NCI-H2196 (cell line): ENCODE measurements at regions not wholly inside any gene's neighbourhood (a gene's known extent, or its start where the extent isn't known, plus 50 kb on each side); places are given as distances from the start of the nearest gene placed in this dataset.

Source experiments
- DNase-seq: peaks from one replicate; lab custom pipeline; 2025; ENCODE audit not compliant: unreplicated experiment; lab: John Stamatoyannopoulos, UW

DNA sequence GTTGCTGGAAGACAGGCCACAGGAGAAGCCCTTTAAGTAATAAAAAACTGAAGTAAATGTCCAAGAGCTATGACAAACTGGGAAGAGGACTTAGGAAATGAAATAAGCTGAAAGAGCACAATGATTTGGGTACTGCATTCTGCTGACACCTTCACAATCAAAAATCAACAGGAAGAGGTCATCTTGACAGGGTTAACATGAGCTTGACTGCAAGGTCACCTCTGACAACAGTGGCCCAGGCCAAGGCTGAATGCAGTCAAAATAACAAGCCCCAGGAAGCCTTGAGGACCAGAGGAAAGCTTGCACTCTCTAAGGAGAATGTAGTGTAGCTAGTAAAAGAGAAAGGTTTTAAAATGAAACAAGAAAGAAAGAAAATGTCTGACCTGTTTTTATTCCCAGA lies 179.3 kb downstream of the SEC16B start:
- DNase-seq, result no peak

DNA sequence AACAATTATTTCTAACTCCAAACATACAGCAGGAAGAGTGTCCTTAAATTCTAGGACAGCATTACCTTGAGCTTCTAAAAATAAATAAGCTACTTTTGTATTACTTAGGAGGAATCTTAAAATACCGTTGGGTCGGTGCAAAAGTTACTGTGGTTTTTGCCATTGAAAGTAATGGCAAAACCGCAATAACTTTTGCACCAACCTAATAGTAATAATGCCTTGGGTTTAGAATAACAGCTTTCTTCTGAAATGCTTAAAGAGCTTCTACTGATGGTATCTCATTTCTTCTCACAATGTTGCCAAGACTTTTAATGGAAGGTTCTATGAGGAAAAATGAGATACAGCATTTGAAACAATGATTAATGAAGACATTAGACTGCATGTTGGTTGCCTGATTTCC lies 179.9 kb downstream of the SEC16B start:
- DNase-seq, result no peak

DNA sequence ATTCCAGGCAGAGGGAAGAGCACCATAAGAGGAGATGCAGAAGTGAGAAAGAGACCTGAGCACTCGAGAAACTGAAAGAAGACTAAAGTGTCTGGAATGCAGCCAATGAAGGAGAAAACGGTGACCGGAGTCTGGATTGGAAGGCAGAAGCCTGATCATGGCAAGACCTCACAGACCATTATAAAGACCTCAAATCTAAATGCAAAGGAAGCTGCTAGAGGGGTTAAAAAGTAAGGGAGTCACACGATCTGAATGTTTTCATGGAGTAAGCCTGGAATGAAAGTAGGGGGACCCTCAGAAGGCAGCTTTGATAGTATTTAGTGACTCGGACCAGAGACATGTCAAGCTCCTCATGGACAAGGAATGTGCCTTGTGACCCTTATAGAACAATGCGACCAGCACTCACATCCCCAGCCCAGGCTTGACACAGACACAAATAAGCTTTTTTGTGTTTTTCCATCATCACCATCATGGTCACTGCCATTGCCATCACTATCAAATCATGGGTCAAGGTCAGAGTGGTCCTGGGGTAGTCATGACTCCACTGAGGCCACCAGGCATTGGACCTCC lies 183.6 kb downstream of the SEC16B start:
- DNase-seq, result no peak

DNA sequence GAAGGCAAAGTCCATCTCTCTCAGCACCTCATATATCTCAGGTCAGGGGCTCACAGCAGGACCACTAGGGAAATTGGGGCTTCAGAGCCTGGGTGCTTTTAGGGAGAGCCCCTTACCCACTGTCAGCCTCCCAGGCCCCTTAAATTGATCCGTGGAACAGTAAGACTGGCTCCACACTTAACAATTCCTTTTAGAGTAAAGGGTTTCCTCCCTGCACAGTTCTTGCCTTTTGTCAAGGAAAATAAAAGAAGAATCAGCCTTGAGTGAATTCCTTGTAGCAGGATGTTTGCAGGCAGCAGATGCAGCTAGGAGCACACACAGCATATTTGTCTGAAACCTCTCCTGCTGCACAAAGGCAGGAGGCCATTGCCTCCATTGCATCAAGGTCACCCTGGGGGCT lies 184.9 kb downstream of the SEC16B start:
- DNase-seq, result no peak

DNA sequence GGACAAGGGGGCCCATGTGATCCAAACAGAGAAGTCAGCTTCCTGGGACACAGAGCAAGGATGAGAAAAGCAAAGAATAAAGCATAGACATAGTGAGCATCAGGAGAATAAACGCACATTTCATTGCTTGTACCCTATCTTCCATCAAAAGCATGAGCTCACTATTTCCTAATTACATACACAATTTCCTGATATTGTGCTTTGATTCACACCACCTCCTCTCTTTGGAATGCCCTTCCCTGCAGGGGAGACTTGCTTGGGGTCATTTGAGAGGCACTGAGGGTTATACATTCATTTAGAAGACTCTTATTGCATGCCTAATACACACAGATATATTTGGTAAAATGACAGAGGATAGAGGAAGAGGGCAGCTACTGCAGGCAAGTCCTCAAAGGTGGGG lies 185.4 kb downstream of the SEC16B start:
- DNase-seq, result no peak

DNA sequence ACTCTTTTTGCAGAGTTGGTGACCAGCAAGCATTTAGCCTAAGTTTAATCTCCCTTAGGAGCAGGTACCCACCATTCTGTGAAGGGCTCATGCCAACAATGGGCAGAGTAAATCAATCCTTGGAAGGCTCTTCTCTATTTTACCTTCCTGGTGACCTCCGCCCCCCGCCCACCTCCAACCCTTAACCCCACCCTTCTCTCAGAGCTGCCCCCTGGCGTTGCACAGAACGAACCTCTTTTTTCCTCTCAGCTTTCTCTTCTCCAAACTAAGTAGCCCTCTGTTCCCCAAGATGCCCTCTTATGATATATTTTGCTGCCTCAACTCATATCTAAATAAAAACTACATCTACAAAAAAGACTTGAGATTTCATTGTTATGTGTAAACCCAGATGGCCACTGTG lies 186.8 kb downstream of the SEC16B start:
- DNase-seq, result no peak

DNA sequence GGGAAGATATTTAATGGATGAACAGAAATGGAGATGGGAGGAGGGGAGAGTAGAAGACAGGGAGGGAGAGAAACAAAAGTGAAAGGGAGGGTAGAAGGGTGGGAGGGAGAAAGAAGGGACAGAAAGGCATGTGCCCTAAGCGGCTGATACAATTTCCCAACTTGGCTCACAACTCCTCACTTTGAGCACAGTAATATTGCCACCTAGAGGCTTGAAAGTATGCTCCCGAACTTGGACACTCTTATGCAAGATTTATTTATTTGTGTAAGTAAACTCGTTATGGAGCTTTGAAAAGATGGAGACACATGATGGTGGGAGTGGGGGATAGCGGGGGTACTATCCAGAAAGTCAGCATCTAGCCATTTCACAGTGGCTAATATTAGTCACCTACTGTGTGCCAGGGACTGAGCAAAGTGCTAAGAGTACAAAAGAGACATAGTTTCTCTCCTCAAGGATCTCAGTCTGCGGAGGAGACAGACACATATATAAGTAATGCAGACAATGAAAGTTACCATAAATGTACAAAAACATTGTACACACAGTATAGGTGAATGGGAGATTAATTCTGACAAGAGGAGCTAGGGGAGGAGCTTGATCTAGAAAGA lies 189.7 kb downstream of the SEC16B start:
- DNase-seq, result peak; percentile 6

DNA sequence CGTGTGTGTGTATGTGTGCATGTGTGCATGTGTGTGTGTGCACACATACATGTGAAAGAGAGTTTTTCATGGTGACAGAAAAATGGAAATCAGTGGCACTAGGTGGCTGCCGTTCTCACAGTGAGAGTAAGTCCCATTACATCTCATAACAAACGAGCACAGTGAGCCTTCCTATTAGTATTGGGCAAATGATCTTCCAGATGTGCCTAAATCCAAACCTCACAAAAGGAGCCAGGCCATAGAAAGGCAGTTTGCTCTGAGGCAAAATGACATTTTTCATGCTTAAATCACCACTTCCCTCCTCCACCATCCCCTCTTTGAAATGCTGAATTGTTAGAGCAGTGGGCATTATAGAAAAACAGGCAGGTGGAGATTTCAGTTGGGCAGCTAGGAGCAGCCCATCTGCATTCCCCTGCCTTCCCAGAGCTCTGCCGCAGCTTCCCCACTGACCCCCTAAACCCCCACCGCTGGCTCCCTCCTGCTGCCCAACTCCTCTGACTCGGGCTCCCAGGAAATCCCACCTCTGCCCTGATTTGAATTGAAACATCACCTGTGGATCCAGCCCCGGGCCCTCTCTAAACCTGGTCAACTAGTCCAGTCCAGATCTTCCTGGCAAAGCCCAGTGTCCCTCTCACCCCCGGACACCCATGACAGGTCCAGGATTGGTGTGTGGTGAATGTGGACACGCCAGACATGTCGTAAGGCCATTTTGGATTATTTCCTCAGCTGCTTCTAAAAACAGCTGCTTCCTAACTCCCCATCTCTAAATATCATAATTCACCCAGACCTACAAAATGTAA lies 190.5 kb downstream of the SEC16B start:
- DNase-seq, result no peak

DNA sequence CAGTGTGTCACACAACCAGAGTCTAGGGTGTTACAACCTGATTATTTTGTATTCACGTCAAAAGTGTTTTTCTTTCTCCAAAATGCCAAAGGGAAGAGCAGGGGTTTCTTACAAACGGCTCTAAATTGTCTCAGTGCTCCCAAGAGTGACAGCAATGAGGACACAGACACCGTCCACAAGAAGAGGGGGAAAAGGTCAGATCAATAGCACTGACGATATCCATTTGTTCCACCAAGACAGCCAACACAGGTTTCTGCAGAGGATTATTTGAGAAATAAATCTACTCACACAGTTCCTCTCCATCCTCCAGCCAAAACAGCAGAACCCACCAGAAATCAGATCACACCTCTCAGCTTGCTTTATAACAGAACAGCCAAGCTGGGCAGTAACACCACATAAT lies 193.9 kb downstream of the SEC16B start:
- DNase-seq, result no peak

DNA sequence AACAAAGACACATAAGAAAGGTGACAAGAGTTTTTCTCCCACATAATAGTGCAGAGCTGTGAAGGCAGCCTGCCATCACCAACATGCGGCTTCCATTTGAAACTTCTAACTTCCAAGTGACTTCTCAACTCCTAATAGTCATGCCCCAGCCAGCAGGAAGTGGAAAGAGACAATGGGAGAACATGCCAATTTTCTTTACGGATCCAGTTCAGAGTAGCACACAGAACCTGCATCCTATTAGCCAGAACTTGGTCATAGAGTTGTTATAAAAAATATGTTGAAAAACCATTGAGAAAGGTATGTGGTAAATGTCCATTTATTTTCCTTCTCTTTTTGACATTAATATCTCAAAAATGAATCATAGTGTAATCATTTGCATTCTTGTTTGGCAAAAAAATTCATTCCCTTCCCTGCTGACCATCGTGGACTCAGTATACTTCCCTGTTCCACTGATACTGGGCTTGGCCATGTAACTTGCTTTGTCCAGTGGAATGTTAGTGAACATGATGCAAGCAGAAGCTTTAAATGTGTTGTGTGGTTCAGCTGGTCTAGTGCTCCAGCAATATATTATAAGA lies 197.4 kb downstream of the SEC16B start:
- DNase-seq, result no peak

DNA sequence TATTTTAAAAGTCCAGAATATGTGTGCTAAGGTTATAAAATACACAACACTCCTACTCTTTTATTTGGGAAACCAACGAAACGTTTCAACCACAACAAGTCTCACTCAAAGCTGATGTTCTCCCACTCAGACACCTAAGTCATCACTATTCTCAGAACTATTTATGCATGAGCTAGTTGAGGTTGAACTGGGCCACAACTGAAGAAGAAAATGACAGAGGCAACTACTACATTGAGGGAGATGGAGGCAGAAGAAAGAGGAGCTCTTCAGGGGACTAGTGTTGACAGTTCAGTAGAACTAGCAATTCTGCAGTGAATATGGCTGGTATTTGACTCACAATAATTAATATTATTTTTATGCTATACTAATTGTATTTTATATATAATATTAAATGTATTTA lies 198.2 kb downstream of the SEC16B start:
- no peak for DNase-seq

DNA sequence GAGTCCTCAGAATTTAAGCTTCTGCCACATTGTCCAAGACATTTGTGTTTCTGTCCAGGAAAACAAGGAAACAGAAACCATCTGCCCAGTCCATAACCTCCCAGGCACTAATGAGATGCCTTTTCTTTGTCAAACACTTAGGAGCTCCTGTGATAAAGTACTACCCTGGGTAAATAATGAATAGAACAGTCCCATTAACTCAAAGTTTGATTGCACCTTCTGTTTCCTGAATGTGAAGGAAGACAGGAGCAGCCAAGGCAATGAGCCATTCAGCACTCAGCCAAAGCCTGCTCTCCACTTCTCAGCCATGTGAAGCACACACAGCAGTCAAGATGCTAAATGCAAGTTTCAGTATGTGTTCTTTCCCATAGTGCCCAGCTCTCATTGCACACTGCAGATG lies 199.8 kb downstream of the SEC16B start:
- DNase-seq, result no peak

DNA sequence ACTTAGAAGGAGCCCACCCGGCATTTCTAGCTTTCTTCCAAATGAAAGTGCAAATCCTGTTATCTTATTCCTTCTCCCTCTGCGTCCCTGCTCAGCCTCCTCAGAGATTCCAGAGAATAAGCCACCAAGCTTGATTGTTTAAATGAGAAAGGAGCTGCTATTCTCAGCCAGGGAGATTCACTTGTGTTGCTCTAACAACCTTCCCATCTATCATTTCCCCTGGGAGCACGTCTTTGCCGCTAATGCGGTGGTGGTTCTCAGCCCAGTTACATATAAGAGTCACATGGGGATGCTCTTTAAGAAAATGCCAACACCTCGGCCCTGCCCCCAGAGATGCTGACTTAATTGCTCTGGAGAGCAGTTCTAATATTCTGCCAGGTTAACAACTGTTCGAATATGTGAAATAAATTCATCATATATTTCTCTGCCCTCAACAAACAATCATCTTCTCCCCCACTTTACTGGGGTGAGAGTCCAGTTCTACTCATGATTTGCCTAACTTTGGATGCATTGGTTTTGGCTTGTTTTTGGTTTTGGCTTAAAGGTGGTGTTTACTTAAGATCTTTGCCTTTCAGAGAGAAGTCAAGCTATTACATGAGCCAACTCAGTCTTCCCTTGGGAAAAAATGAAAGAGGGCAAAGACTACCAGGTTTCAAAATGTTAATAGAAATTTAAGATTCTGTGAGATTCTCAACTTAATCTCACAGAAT lies 213.9 kb downstream of the SEC16B start:
- DNase-seq, result no peak

DNA sequence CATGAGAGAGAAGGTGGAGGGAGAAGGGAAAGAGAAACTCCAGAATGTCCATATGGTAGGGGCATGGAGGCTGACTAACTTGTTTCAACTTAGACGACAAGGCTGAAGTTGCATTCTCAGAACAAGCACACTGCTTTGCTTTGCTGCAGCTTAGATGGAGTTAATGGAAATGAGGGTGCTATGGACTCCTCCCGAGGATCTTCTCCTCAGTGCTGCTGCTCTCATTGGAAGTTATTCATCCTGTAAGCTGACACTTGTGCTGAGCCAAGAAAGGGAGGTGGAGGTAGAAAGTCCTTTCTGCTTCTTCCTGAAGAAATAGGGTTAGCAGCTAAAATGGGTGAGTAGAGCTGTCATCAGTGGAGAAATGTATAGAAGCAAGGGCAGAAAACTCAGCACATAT lies 215.3 kb downstream of the SEC16B start:
- DNase-seq, result no peak

DNA sequence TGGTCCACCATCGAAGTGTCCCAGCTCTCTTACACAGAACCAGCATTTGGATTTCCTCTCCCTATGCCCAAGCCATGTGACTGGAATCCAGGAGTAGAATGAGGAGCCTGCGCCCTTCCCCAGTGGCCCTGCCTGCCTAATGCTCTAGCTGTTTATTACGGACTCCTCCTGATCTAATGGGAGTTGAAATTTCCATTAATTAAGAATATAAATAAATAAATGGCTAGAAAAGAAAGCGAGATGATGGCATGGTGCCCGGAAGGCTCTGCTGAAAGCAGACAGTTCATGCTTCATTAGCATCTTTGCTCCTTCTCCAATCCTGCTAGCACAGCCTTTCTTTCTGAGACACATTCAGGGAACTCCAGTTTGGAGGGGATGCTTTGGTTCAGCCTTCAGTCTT lies 216.2 kb downstream of the SEC16B start:
- DNase-seq, result no peak

DNA sequence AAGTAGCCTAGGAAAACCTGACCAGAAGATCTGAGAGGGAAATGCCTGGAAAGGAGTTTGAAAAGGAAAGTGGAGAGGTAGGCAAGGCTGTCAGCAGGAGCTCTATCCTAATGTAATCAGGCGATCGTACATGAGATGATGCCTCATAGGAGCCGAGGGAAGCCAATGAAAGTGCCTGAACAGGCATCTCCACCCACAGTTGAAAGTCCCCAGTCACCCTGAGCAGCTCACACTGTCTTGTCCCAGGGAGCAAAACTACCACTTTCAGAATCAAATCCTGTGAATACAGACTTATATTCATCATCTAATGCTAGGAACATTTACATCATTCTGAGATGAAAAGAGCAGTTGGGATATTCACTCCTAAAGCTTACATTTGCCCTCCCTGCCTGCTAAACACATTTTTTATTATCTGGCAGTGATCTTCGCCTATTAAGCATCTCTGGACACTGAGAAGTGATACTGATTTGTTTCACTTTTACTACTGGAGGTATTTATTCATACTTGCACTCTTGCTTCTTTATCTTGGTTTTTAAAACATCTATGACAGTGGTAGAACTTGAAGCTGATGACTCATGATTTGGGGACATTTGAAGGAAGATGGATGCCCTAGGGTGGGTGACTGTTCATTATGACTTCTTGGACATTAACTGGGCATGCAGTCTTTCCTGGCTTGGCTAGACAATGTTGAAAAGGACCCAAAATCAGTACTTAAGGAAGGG lies 221.6 kb downstream of the SEC16B start:
- DNase-seq, result no peak

DNA sequence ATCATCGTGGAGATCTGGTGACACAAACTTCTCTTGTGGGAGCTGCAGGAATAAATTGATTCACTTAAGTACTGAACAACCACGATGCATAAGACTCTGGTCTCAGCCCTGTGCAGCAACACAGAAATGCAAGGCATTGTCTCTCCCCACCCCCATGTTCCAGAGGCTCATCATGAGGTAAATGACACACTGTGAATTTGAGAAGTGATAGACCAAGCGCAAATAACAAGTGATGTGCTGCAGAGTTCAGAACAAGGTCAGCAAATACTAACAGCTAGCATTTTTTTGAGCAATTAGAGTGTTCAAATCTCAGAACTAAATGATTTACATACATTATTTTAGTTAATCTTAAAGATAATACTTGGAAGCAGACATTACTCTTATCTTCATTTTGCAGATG lies 223.7 kb downstream of the SEC16B start:
- no peak for DNase-seq

DNA sequence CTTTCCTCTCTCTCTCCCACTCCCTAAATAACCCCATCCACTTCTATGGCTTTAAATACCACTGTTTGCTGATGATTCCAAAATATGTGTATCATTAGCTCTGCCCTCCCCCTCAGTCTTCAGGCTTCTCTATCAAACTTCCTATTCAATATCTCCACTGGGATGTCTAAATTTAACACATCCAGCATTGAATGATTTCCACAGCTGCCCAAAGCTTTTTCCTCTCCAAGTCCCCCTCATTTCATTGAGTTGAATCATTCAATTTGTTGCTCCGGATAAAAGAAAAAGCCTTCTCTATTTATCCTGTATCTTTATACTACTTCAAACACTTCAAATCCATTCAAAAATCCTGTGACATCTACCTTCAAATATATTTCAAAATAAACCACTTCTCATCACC lies 225.0 kb downstream of the SEC16B start:
- no peak for DNase-seq

DNA sequence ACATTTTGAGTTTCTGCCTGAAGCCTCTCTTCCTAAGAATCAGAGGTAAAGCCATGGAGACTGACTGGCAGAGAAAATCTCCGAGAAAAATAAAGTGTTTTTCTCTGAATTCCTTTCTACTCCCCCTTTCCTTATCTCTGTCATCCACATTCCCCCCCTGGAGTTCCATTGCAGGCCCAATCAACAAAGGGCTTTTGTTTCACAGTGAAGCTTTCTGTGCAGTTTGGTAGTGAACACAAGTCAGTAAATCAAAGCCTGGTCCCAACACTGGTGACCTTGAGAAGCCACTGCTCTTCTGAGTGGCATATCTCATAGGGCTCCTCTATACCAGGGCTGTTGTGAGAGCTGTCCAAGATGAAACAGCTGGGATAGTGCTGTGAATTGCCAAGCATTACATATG lies 228.4 kb downstream of the SEC16B start:
- no peak for DNase-seq

DNA sequence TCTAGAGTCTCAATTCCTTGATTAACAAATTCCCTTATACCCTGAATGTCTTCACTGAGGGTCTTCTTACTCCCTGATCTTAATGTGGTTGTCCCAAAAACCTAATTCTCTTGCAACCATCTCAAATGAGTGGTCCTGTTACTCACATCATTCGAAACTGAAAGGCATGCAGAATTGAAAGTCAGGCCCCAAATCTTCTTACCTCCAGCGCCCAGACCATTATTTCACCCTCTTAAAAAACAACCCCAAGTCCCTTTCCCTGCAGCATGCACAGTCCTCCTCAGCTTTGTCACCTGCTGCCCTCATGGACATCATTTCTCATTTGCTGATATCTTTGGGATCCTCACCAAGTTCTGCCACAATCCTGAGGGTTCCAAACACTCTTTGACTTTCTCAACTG lies 230.1 kb downstream of the SEC16B start:
- DNase-seq, result no peak

DNA sequence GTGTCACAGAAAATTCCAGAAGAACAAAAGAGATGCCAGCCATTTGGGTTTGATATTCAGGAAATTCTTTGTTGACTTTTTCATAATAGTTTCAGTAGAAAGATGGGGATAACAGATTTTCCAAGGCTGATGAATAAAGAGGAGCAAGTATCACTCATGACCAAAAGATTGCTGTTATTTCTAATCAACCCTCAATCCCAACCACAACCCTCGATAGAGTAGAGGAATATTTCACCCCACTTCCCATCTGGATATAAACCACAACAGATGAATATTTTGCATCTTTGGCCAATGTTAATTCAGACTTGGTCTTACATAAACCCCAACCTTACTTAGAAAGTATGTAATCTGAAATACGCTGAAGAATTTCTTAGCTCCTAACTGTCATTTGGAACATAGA lies 232.4 kb downstream of the SEC16B start:
- no peak for DNase-seq
